ENCODE measurements at regions not wholly inside any gene's neighbourhood (a gene's known extent, or its start where the extent isn't known, plus 50 kb on each side); places are given as distances from the start of the nearest gene placed in this dataset.
"Not testable (repeated sequence)": the region's sequence is repeated elsewhere in the genome, so short reads cannot be mapped to it uniquely, and the experiment has no call there.

- TF ChIP-seq POLR2A, CTCF (IDR thresholded peaks at IDR 0.05): not testable (repeated sequence)
These were observed 832.9 kb downstream of the TMEM121 start for GRCh38 chr14:106359157-106359887.

Measured in body of pancreas (tissue), 4 donors.